Caco-2 (cell line): ENCODE measurements at regions not wholly inside any gene's neighbourhood (a gene's known extent, or its start where the extent isn't known, plus 50 kb on each side); places are given as distances from the start of the nearest gene placed in this dataset.

Source experiments
- BruUV-seq: library from RNA; stranded (reverse); fragments of 400-500 nt; replicated peaks from 2 replicates; lab custom pipeline; 2021; lab: Mats Ljungman, UMichigan
- CTCF ChIA-PET: fragments of 300-600 bp; sonication (Branson Sonifier 250); formaldehyde crosslinking; loops from one replicate; lab custom pipeline; 2022; ENCODE audit warnings: antibody characterized with exemption; lab: Charles Lee
- POLR2A ChIA-PET: fragments of 300-600 bp; sonication (Branson Sonifier 250); formaldehyde crosslinking; loops from one replicate; lab custom pipeline; 2022; ENCODE audit warnings: antibody characterized with exemption; lab: Charles Lee
- DNase-seq, 2 experiments: peaks; one replicate each; pipeline versions ENCODE4 v3.0.0 to v3.0.0-alpha.2; 2020 to 2022
- H3K27me3 ChIP-seq: replicated peaks from 2 replicates; pipeline ENCODE4 v1.6.0; 2011; ENCODE audit warnings: low read length; ENCODE audit not compliant: control insufficient read depth, insufficient read depth
- H3K36me3 ChIP-seq: 2 replicates; pipeline ENCODE4 v1.5.1; 2011; ENCODE audit warnings: low read length; ENCODE audit not compliant: control insufficient read depth, insufficient read depth
- H3K4me1 ChIP-seq: fragments of 250-450 bp; sonication (Bioruptor Pico); 2 replicates; pipeline ENCODE4 v1.5.1; 2020; ENCODE audit warnings: mild to moderate bottlenecking
- H3K4me3 ChIP-seq: 2 replicates; pipeline ENCODE4 v1.5.1; 2011; ENCODE audit warnings: low read depth, mild to moderate bottlenecking, control low read depth, low read length
- H3K9me3 ChIP-seq: fragments of 250-450 bp; sonication (Bioruptor Pico); 2 replicates; pipeline ENCODE4 v1.5.1; 2020; ENCODE audit warnings: mild to moderate bottlenecking, moderate library complexity
- H3K27ac Mint-ChIP-seq: one replicate; pipeline ENCODE4 v1.8.0; 2022; ENCODE audit warnings: mixed read lengths; ENCODE audit not compliant: unreplicated experiment
- H3K27me3 Mint-ChIP-seq: one replicate; pipeline ENCODE4 v1.8.0; 2022; ENCODE audit warnings: mixed read lengths; ENCODE audit not compliant: insufficient read depth, unreplicated experiment
- H3K36me3 Mint-ChIP-seq: one replicate; pipeline ENCODE4 v1.8.0; 2022; ENCODE audit warnings: mild to moderate bottlenecking, mixed read lengths; ENCODE audit not compliant: insufficient read depth, unreplicated experiment
- H3K4me1 Mint-ChIP-seq: one replicate; pipeline ENCODE4 v1.8.0; 2022; ENCODE audit warnings: low read depth, mixed read lengths; ENCODE audit not compliant: unreplicated experiment
- H3K4me3 Mint-ChIP-seq: one replicate; pipeline ENCODE4 v1.8.0; 2022; ENCODE audit warnings: mild to moderate bottlenecking, moderate library complexity, mixed read lengths; ENCODE audit not compliant: unreplicated experiment
- H3K9me3 Mint-ChIP-seq: one replicate; pipeline ENCODE4 v1.8.0; 2022; ENCODE audit warnings: mixed read lengths; ENCODE audit not compliant: unreplicated experiment
- CTCF ChIP-seq, 2 experiments: fragments of 200-600 bp in 1 of 2; IDR thresholded peaks; 1 replicate in 1 of 2; 2 replicates in 1 of 2; pipeline versions ENCODE4 v1.5.1 to v1.8.0; 2011 to 2022; ENCODE audit warnings: antibody characterized with exemption in 1 of 2, control low read depth in 1 of 2, inconsistent platforms in 1 of 2, low read depth in 1 of 2, low read length in 1 of 2, mild to moderate bottlenecking in 1 of 2, moderate library complexity in 1 of 2; ENCODE audit not compliant: insufficient read depth in 1 of 2, severe bottlenecking in 1 of 2, unreplicated experiment in 1 of 2
- intact Hi-C: fragments of 100-400 bp; cut with micrococcal nuclease; formaldehyde crosslinking; loops from one replicate; pipeline ENCODE4 v1.10.0; 2022; ENCODE audit not compliant: unreplicated experiment

GRCh38 chr11:15738931-15739330, 617.4 kb downstream of the SOX6 start:
- no peaks in the 10 kb centered on the region for H3K36me3 Mint-ChIP-seq
- H3K27me3 ChIP-seq, result no peaks in the 10 kb centered on the region
- H3K4me1 ChIP-seq, result no peaks in the 10 kb centered on the region
- H3K4me1 Mint-ChIP-seq, result no peaks in the 10 kb centered on the region
- H3K27me3 Mint-ChIP-seq, result peaks cover 3% of the 10 kb centered on the region
- ChIA-PET CTCF (no interaction called here), POLR2A (no interaction called here)
- no TSS peak for BruUV-seq
- no peaks in the 10 kb centered on the region for H3K9me3 ChIP-seq
- no peak overlapping the region for H3K4me3 ChIP-seq
- H3K36me3 ChIP-seq, result no peaks in the 10 kb centered on the region
- H3K4me3 Mint-ChIP-seq, result no peak overlapping the region
- intact Hi-C loops, result no loop called here
- TF ChIP-seq CTCF (IDR thresholded peaks at IDR 0.05; ENCODE audit: insufficient read depth in 1 of 2, low read depth in 1 of 2, low read length in 1 of 2, severe bottlenecking in 1 of 2, unreplicated experiment in 1 of 2), result no peak
- no peak for DNase-seq
- H3K27ac Mint-ChIP-seq, result no peak overlapping the region
- peaks cover 3% of the 10 kb centered on the region for H3K9me3 Mint-ChIP-seq

GRCh38 chr11:15742626-15743519, 613.5 kb downstream of the SOX6 start:
- H3K36me3 ChIP-seq, result no peaks in the 10 kb centered on the region

GRCh38 chr11:15744693-15745092, 611.7 kb downstream of the SOX6 start:
- no peaks in the 10 kb centered on the region for H3K4me1 ChIP-seq
- H3K4me3 Mint-ChIP-seq, result no peak overlapping the region
- ChIA-PET CTCF (no interaction called here), POLR2A (no interaction called here)
- H3K27ac Mint-ChIP-seq, result no peak overlapping the region
- no peak overlapping the region for H3K4me3 ChIP-seq
- H3K27me3 Mint-ChIP-seq, result peaks cover 3% of the 10 kb centered on the region
- no TSS peak for BruUV-seq
- intact Hi-C loops, result no loop called here
- H3K36me3 ChIP-seq, result no peaks in the 10 kb centered on the region
- peaks cover 11% of the 10 kb centered on the region for H3K9me3 Mint-ChIP-seq
- H3K27me3 ChIP-seq, result no peaks in the 10 kb centered on the region
- no peaks in the 10 kb centered on the region for H3K9me3 ChIP-seq
- no peak for DNase-seq
- H3K36me3 Mint-ChIP-seq, result no peaks in the 10 kb centered on the region
- no peak for TF ChIP-seq CTCF (IDR thresholded peaks at IDR 0.05; ENCODE audit: insufficient read depth in 1 of 2, low read depth in 1 of 2, low read length in 1 of 2, severe bottlenecking in 1 of 2, unreplicated experiment in 1 of 2)
- peaks cover 8% of the 10 kb centered on the region for H3K4me1 Mint-ChIP-seq

More at GRCh38 chr11:15742626-15743519, 613.5 kb downstream of the SOX6 start:
- intact Hi-C loops, result no loop called here
- Mint-ChIP-seq H3K36me3 (no peaks in the 10 kb centered on the region), H3K27me3 (peaks cover 3% of the 10 kb centered on the region), H3K4me3 (no peak overlapping the region), H3K9me3 (peaks cover 11% of the 10 kb centered on the region), H3K4me1 (peaks cover 4% of the 10 kb centered on the region), H3K27ac (no peak overlapping the region)
- CTCF ChIA-PET, result no interaction called here
- POLR2A ChIA-PET, result no interaction called here
- H3K4me3 ChIP-seq, result no peak overlapping the region
- H3K4me1 ChIP-seq, result no peaks in the 10 kb centered on the region
- no peaks in the 10 kb centered on the region for H3K27me3 ChIP-seq
- DNase-seq, result no peak
- TF ChIP-seq CTCF (IDR thresholded peaks at IDR 0.05; ENCODE audit: insufficient read depth in 1 of 2, low read depth in 1 of 2, low read length in 1 of 2, severe bottlenecking in 1 of 2, unreplicated experiment in 1 of 2), result no peak
- no peaks in the 10 kb centered on the region for H3K9me3 ChIP-seq
- no TSS peak for BruUV-seq
